WERI-Rb-1 (cell line): ENCODE measurements at regions not wholly inside any gene's neighbourhood (a gene's known extent, or its start where the extent isn't known, plus 50 kb on each side); places are given as distances from the start of the nearest gene placed in this dataset.
"Not testable (repeated sequence)": the region's sequence is repeated elsewhere in the genome, so short reads cannot be mapped to it uniquely, and the experiment has no call there.

Source experiments
- DNase-seq: peaks from one replicate; pipeline ENCODE4 v3.0.0-alpha.2; 2020
- H3K27ac ChIP-seq: fragments of 250-450 bp; sonication (Bioruptor Pico); 2 replicates; pipeline ENCODE4 v1.5.1; 2020; ENCODE audit warnings: mild to moderate bottlenecking, moderate library complexity
- H3K27me3 ChIP-seq: fragments of 250-450 bp; sonication (Bioruptor Pico); 2 replicates; pipeline ENCODE4 v1.5.1; 2021; ENCODE audit warnings: mild to moderate bottlenecking, low read depth, moderate library complexity; ENCODE audit not compliant: insufficient read depth, severe bottlenecking
- H3K36me3 ChIP-seq: fragments of 250-450 bp; sonication (Bioruptor Pico); 2 replicates; pipeline ENCODE4 v1.5.1; 2020; ENCODE audit warnings: mild to moderate bottlenecking, moderate library complexity
- H3K4me3 ChIP-seq: 2 replicates; pipeline ENCODE4 v1.5.1; 2011; ENCODE audit warnings: low read depth, mild to moderate bottlenecking, control low read depth, low read length
- H3K9me3 ChIP-seq: fragments of 250-450 bp; sonication (Bioruptor Pico); 2 replicates; pipeline ENCODE4 v1.5.1; 2021; ENCODE audit warnings: mild to moderate bottlenecking, moderate library complexity; ENCODE audit not compliant: severe bottlenecking
- CTCF ChIP-seq: IDR thresholded peaks from 2 replicates; pipeline ENCODE4 v1.5.1; 2011; ENCODE audit warnings: low read depth, mild to moderate bottlenecking, control low read depth, inconsistent platforms, low read length

GRCh38 chr14:44846232-44846824 is 115.4 kb downstream of the KLHL28 start:
- Histone ChIP-seq H3K9me3 (no peaks in the 10 kb centered on the region), H3K27me3 (peaks cover 61% of the 10 kb centered on the region), H3K27ac (no peak overlapping the region), H3K4me3 (no peak overlapping the region), H3K36me3 (no peaks in the 10 kb centered on the region)
- peak; percentile 79 for TF ChIP-seq CTCF
- no peak for DNase-seq

GRCh38 chr14:44835928-44836327 is 125.8 kb downstream of the KLHL28 start:
- not testable (repeated sequence) for H3K9me3 ChIP-seq, DNase-seq, H3K27ac ChIP-seq, H3K36me3 ChIP-seq, H3K4me3 ChIP-seq
- peaks cover 55% of the 10 kb centered on the region for H3K27me3 ChIP-seq

- no peak overlapping the region for H3K4me3 ChIP-seq
- no peaks in the 10 kb centered on the region for H3K9me3 ChIP-seq
- no peak for TF ChIP-seq CTCF
- H3K27ac ChIP-seq: no peak overlapping the region
- H3K27me3 ChIP-seq: peaks cover 53% of the 10 kb centered on the region
- H3K36me3 ChIP-seq: no peaks in the 10 kb centered on the region
- no peak for DNase-seq
Observed at GRCh38 chr14:44833376-44834060, 128.2 kb downstream of the KLHL28 start.

GRCh38 chr14:44830371-44830770 is 131.4 kb downstream of the KLHL28 start:
- Histone ChIP-seq H3K9me3 (no peaks in the 10 kb centered on the region), H3K27ac (no peak overlapping the region), H3K36me3 (no peaks in the 10 kb centered on the region), H3K4me3 (no peak overlapping the region), H3K27me3 (peaks cover 46% of the 10 kb centered on the region)
- no peak for TF ChIP-seq CTCF
- no peak for DNase-seq

- peaks cover 39% of the 10 kb centered on the region for H3K27me3 ChIP-seq
- no peaks in the 10 kb centered on the region for H3K9me3 ChIP-seq
- H3K4me3 ChIP-seq: no peak overlapping the region
- no peak for TF ChIP-seq CTCF
- H3K36me3 ChIP-seq: no peaks in the 10 kb centered on the region
- no peak for DNase-seq
- H3K27ac ChIP-seq: no peak overlapping the region
Observed at GRCh38 chr14:44829021-44829420, 132.7 kb downstream of the KLHL28 start.

- no peak for DNase-seq
- no peak overlapping the region for H3K4me3 ChIP-seq
- no peak overlapping the region for H3K27ac ChIP-seq
- H3K27me3 ChIP-seq: peaks cover 33% of the 10 kb centered on the region
- no peaks in the 10 kb centered on the region for H3K36me3 ChIP-seq
- H3K9me3 ChIP-seq: no peaks in the 10 kb centered on the region
- no peak for TF ChIP-seq CTCF
Observed at GRCh38 chr14:44828023-44828422, 133.7 kb downstream of the KLHL28 start.
